ENCODE measurements at regions not wholly inside any gene's neighbourhood (a gene's known extent, or its start where the extent isn't known, plus 50 kb on each side); places are given as distances from the start of the nearest gene placed in this dataset.
"Not testable (repeated sequence)": the region's sequence is repeated elsewhere in the genome, so short reads cannot be mapped to it uniquely, and the experiment has no call there.

GRCh38 chr6:77063494-77063893 lies 399.8 kb downstream of the HTR1B start:
- DNase-seq: no peak

- no peak for DNase-seq
Observed at GRCh38 chr6:77055711-77056110, 407.6 kb downstream of the HTR1B start.

- no peak for DNase-seq
Observed at GRCh38 chr6:77040568-77041195, 422.6 kb downstream of the HTR1B start.

GRCh38 chr6:77038807-77039206 lies 424.5 kb downstream of the HTR1B start:
- DNase-seq: no peak

- no peak for DNase-seq
Observed at GRCh38 chr6:77037439-77037838, 425.9 kb downstream of the HTR1B start.

GRCh38 chr6:77036400-77036799 lies 426.9 kb downstream of the HTR1B start:
- no peak for DNase-seq

- peak; percentile 21 for DNase-seq
Observed at GRCh38 chr6:77034161-77034560, 429.1 kb downstream of the HTR1B start.

- DNase-seq: no peak
Observed at GRCh38 chr6:77030929-77031674, 432.2 kb downstream of the HTR1B start.

- no peak for DNase-seq
Observed at GRCh38 chr6:77026341-77026740, 436.9 kb downstream of the HTR1B start.

GRCh38 chr6:77025736-77026223 lies 437.5 kb downstream of the HTR1B start:
- no peak for DNase-seq

- DNase-seq: no peak
Observed at GRCh38 chr6:77021778-77022177, 441.5 kb downstream of the HTR1B start.

- DNase-seq: no peak
Observed at GRCh38 chr6:77021232-77021631, 442.1 kb downstream of the HTR1B start.

GRCh38 chr6:77019081-77019480 lies 444.2 kb downstream of the HTR1B start:
- DNase-seq: no peak

GRCh38 chr6:77017537-77017936 lies 445.8 kb downstream of the HTR1B start:
- no peak for DNase-seq

GRCh38 chr6:77015350-77015749 lies 447.9 kb downstream of the HTR1B start:
- DNase-seq: no peak

GRCh38 chr6:77011929-77012545 lies 451.3 kb downstream of the HTR1B start:
- DNase-seq: no peak

- DNase-seq: no peak
Observed at GRCh38 chr6:77010931-77011542, 452.3 kb downstream of the HTR1B start.

- no peak for DNase-seq
Observed at GRCh38 chr6:76992553-76992952, 470.7 kb downstream of the HTR1B start.

GRCh38 chr6:76984572-76984971 lies 478.7 kb downstream of the HTR1B start:
- no peak for DNase-seq

GRCh38 chr6:76982476-76983199 lies 480.7 kb downstream of the HTR1B start:
- no peak for DNase-seq

GRCh38 chr6:76972474-76972873 lies 490.8 kb downstream of the HTR1B start:
- no peak for DNase-seq

- DNase-seq: not testable (repeated sequence)
Observed at GRCh38 chr6:76959177-76959576, 504.1 kb downstream of the HTR1B start.

Measured in right hindlimb (tissue), 1 donor.